Sigmoid colon (tissue), 4 donors: ENCODE measurements at regions not wholly inside any gene's neighbourhood (a gene's known extent, or its start where the extent isn't known, plus 50 kb on each side); places are given as distances from the start of the nearest gene placed in this dataset.

Experiments used
- CTCF ChIP-seq, 4 experiments: fragments of 450-650 bp in 3 of 4; fragments of 200-600 bp in 1 of 4; IDR thresholded peaks; one replicate each; pipeline ENCODE4 v1.5.1; 2016 to 2019; ENCODE audit warnings: antibody characterized with exemption in 4 of 4, mild to moderate bottlenecking in 3 of 4, moderate library complexity in 2 of 4
- EP300 ChIP-seq, 4 donors: sonication (generic); formaldehyde crosslinking; IDR thresholded peaks; one replicate each; pipeline ENCODE4 v1.6.1; 2017; ENCODE audit warnings: antibody characterized with exemption in 4 of 4
- POLR2A ChIP-seq, 2 donors: fragments of 450-650 bp; IDR thresholded peaks; one replicate each; pipeline ENCODE4 v1.6.1; 2016; ENCODE audit warnings: antibody characterized with exemption in 2 of 2, mild to moderate bottlenecking in 2 of 2, moderate library complexity in 2 of 2

GRCh38 chr13:64482373-64482772, 2747.8 kb downstream of the PCDH9 start:
- TF ChIP-seq CTCF (IDR thresholded peaks at IDR 0.05) (no peak), POLR2A (IDR thresholded peaks at IDR 0.05) (no peak), EP300 (IDR thresholded peaks at IDR 0.05) (no peak)
